PC-9 (cell line): ENCODE measurements at regions not wholly inside any gene's neighbourhood (a gene's known extent, or its start where the extent isn't known, plus 50 kb on each side); places are given as distances from the start of the nearest gene placed in this dataset.

ENCODE experiments used
- BruUV-seq: library from RNA; stranded (reverse); fragments of 400-500 nt; replicated peaks from 2 replicates; lab custom pipeline; 2021; lab: Mats Ljungman, UMichigan
- CTCF ChIA-PET: fragments of 300-600 bp; sonication (Branson Sonifier 250); formaldehyde crosslinking; loops from one replicate; lab custom pipeline; 2022; ENCODE audit warnings: antibody characterized with exemption; lab: Charles Lee
- POLR2A ChIA-PET: fragments of 300-600 bp; sonication (Branson Sonifier 250); formaldehyde crosslinking; loops from one replicate; lab custom pipeline; 2022; ENCODE audit warnings: antibody characterized with exemption; ENCODE audit not compliant: unreplicated experiment; lab: Charles Lee
- DNase-seq, 2 experiments: peaks; one replicate each; pipeline versions ENCODE4 v3.0.0 to v3.0.0-alpha.2; 2015 to 2022; ENCODE audit warnings: mixed read lengths in 1 of 2
- H2AFZ ChIP-seq: fragments of 200-600 bp; sonication (generic); 2 replicates; pipeline ENCODE4 v1.8.1; 2017; ENCODE audit warnings: antibody characterized with exemption
- H3F3A ChIP-seq: fragments of 200-600 bp; sonication (generic); 2 replicates; pipeline ENCODE4 v1.8.1; 2017; ENCODE audit warnings: antibody characterized with exemption, mild to moderate bottlenecking, low read depth; ENCODE audit not compliant: insufficient read depth
- H3K27ac ChIP-seq: fragments of 200-600 bp; sonication (generic); 2 replicates; pipeline ENCODE4 v1.6.1; 2016; ENCODE audit warnings: mixed run types
- H3K27me3 ChIP-seq: fragments of 200-600 bp; sonication (generic); 2 replicates; pipeline ENCODE4 v1.6.1; 2016; ENCODE audit warnings: low read depth, mixed run types; ENCODE audit not compliant: insufficient read depth
- H3K36me3 ChIP-seq: fragments of 200-600 bp; sonication (generic); 2 replicates; pipeline ENCODE4 v1.6.1; 2016; ENCODE audit warnings: low read depth, mixed run types
- H3K4me1 ChIP-seq: fragments of 200-600 bp; sonication (generic); replicated peaks from 2 replicates; pipeline ENCODE4 v1.6.1; 2016; ENCODE audit warnings: mixed run types; ENCODE audit not compliant: insufficient read depth
- H3K4me2 ChIP-seq: fragments of 200-600 bp; sonication (generic); 2 replicates; pipeline ENCODE4 v1.6.1; 2017; ENCODE audit warnings: mixed run types
- H3K4me3 ChIP-seq: fragments of 200-600 bp; sonication (generic); 2 replicates; pipeline ENCODE4 v1.6.1; 2016; ENCODE audit warnings: mixed run types
- H3K79me2 ChIP-seq: fragments of 200-600 bp; sonication (generic); 2 replicates; pipeline ENCODE4 v1.6.1; 2017; ENCODE audit warnings: low read depth, mixed run types
- H3K9me2 ChIP-seq: fragments of 200-600 bp; sonication (generic); 2 replicates; pipeline ENCODE4 v1.8.1; 2017; ENCODE audit warnings: mild to moderate bottlenecking; ENCODE audit not compliant: insufficient read depth
- H3K9me3 ChIP-seq: fragments of 200-600 bp; sonication (generic); 2 replicates; pipeline ENCODE4 v1.8.1; 2016; ENCODE audit warnings: low read depth; ENCODE audit not compliant: insufficient read depth
- H4K20me1 ChIP-seq: fragments of 200-600 bp; sonication (generic); 2 replicates; pipeline ENCODE4 v1.8.1; 2017; ENCODE audit not compliant: insufficient read depth
- CTCF ChIP-seq: fragments of 200-600 bp; sonication (generic); conservative IDR thresholded peaks from 2 replicates; pipeline ENCODE4 v1.6.1; 2017; ENCODE audit warnings: mixed run types, antibody characterized with exemption, mild to moderate bottlenecking, moderate library complexity
- EZH2 ChIP-seq: fragments of 200-600 bp; sonication (generic); IDR thresholded peaks from 2 replicates; pipeline ENCODE4 v1.8.0; 2017; ENCODE audit warnings: antibody characterized with exemption, low read depth
- intact Hi-C: fragments of 100-400 bp; cut with micrococcal nuclease; formaldehyde crosslinking; loops from one replicate; pipeline ENCODE4 v1.10.0; 2022; ENCODE audit not compliant: unreplicated experiment

- ChIA-PET CTCF (no interaction called here), POLR2A (no interaction called here)
- H3K9me2 ChIP-seq: no peaks in the 10 kb centered on the region
- H3K27me3 ChIP-seq: no peaks in the 10 kb centered on the region
- no peaks in the 10 kb centered on the region for H3K79me2 ChIP-seq
- TF ChIP-seq CTCF (no peak), EZH2 (no peak)
- BruUV-seq: no TSS peak
- no peaks in the 10 kb centered on the region for H4K20me1 ChIP-seq
- no peaks in the 10 kb centered on the region; the same call in 1 of the 2 replicates for H3K9me3 ChIP-seq
- no peak overlapping the region for H3K4me3 ChIP-seq
- intact Hi-C loops: loop anchor here (1.0 kb wide), 1 partner anchor 12 kb away; no protein-coding TSS in a partner anchor
- H3K36me3 ChIP-seq: no peaks in the 10 kb centered on the region
- no peak overlapping the region for H3K4me2 ChIP-seq
- H3K4me1 ChIP-seq: peaks cover 17% of the 10 kb centered on the region
- no peak for DNase-seq
- H2AFZ ChIP-seq: no peak overlapping the region
- peaks cover 10% of the 10 kb centered on the region; the same call in 1 of the 2 replicates for H3F3A ChIP-seq
- H3K27ac ChIP-seq: peak overlapping the region; percentile 69
Measured at GRCh38 chr2:212928681-212929080, 222.7 kb downstream of the IKZF2 start.

GRCh38 chr2:212926940-212927339 is 224.5 kb downstream of the IKZF2 start:
- no TSS peak for BruUV-seq
- no peaks in the 10 kb centered on the region for H3K27me3 ChIP-seq
- DNase-seq: no peak
- no peaks in the 10 kb centered on the region for H3K9me2 ChIP-seq
- H3F3A ChIP-seq: peaks cover 10% of the 10 kb centered on the region; the same call in 1 of the 2 replicates
- no peak for TF ChIP-seq EZH2
- no peak for TF ChIP-seq CTCF
- no peaks in the 10 kb centered on the region for H3K79me2 ChIP-seq
- no peaks in the 10 kb centered on the region for H4K20me1 ChIP-seq
- no peak overlapping the region for H3K4me3 ChIP-seq
- no peak overlapping the region for H2AFZ ChIP-seq
- no peak overlapping the region for H3K27ac ChIP-seq
- peaks cover 17% of the 10 kb centered on the region for H3K4me1 ChIP-seq
- ChIA-PET POLR2A (interaction anchor here (0.7 kb wide), 1 partner anchor 119 kb away, joined by 3 read pairs; no protein-coding TSS in a partner anchor), CTCF (no interaction called here)
- H3K9me3 ChIP-seq: no peaks in the 10 kb centered on the region; the same call in 1 of the 2 replicates
- H3K4me2 ChIP-seq: no peak overlapping the region
- H3K36me3 ChIP-seq: no peaks in the 10 kb centered on the region; the same call in 1 of the 2 replicates
- intact Hi-C loops: no loop called here

- intact Hi-C loops: no loop called here
- peak in 1 of 2 experiments; percentile 35 for DNase-seq
- H3K27me3 ChIP-seq: no peaks in the 10 kb centered on the region
- H3K4me3 ChIP-seq: no peak overlapping the region
- BruUV-seq: no TSS peak
- no peak for TF ChIP-seq EZH2
- no peak overlapping the region for H3K4me2 ChIP-seq
- ChIA-PET CTCF (no interaction called here), POLR2A (no interaction called here)
- 0 out of 2 replicates have a peak overlapping the region, but pooled peaks have one; percentile 39 for H3K27ac ChIP-seq
- H3K4me1 ChIP-seq: peaks cover 25% of the 10 kb centered on the region
- peaks cover 15% of the 10 kb centered on the region; the same call in 1 of the 2 replicates for H3F3A ChIP-seq
- H4K20me1 ChIP-seq: no peaks in the 10 kb centered on the region
- H2AFZ ChIP-seq: no peak overlapping the region
- H3K9me2 ChIP-seq: no peaks in the 10 kb centered on the region
- H3K9me3 ChIP-seq: no peaks in the 10 kb centered on the region; the same call in 1 of the 2 replicates
- H3K79me2 ChIP-seq: no peaks in the 10 kb centered on the region
- H3K36me3 ChIP-seq: no peaks in the 10 kb centered on the region; the same call in 1 of the 2 replicates
Measured at GRCh38 chr2:212923393-212923792, 228.0 kb downstream of the IKZF2 start.

GRCh38 chr2:212922701-212923100 is 228.7 kb downstream of the IKZF2 start:
- H3F3A ChIP-seq: peaks cover 16% of the 10 kb centered on the region; the same call in 1 of the 2 replicates
- no TSS peak for BruUV-seq
- H3K36me3 ChIP-seq: no peaks in the 10 kb centered on the region; the same call in 1 of the 2 replicates
- DNase-seq: no peak
- no peaks in the 10 kb centered on the region for H4K20me1 ChIP-seq
- no peaks in the 10 kb centered on the region for H3K27me3 ChIP-seq
- CTCF ChIA-PET: no interaction called here
- no peak for TF ChIP-seq CTCF
- no peak for TF ChIP-seq EZH2
- intact Hi-C loops: no loop called here
- no peak overlapping the region for H3K27ac ChIP-seq
- POLR2A ChIA-PET: no interaction called here
- no peak overlapping the region for H2AFZ ChIP-seq
- H3K79me2 ChIP-seq: no peaks in the 10 kb centered on the region
- H3K4me2 ChIP-seq: no peak overlapping the region
- no peaks in the 10 kb centered on the region for H3K9me2 ChIP-seq
- H3K4me1 ChIP-seq: peaks cover 28% of the 10 kb centered on the region
- no peaks in the 10 kb centered on the region; the same call in 1 of the 2 replicates for H3K9me3 ChIP-seq
- no peak overlapping the region for H3K4me3 ChIP-seq
